ENCODE measurements at regions not wholly inside any gene's neighbourhood (a gene's known extent, or its start where the extent isn't known, plus 50 kb on each side); places are given as distances from the start of the nearest gene placed in this dataset.
"Not testable (repeated sequence)": the region's sequence is repeated elsewhere in the genome, so short reads cannot be mapped to it uniquely, and the experiment has no call there.

- no peak for DNase-seq
Measured at GRCh38 chr3:98705212-98705611, 57.9 kb upstream of the ST3GAL6 start.

- no peak for DNase-seq
Measured at GRCh38 chr3:98705694-98706093, 57.4 kb upstream of the ST3GAL6 start.

GRCh38 chr3:98708681-98709080 lies 54.5 kb upstream of the ST3GAL6 start:
- DNase-seq: not testable (repeated sequence)

GRCh38 chr3:98709441-98709840 lies 53.7 kb upstream of the ST3GAL6 start:
- DNase-seq: no peak

- DNase-seq: no peak
Measured at GRCh38 chr3:98710067-98710659, 53.0 kb upstream of the ST3GAL6 start.

- DNase-seq: no peak
Measured at GRCh38 chr3:98711426-98711825, 51.7 kb upstream of the ST3GAL6 start.

- no peak for DNase-seq
Measured at GRCh38 chr3:98712726-98713125, 50.4 kb upstream of the ST3GAL6 start.

GRCh38 chr3:98713332-98713731 lies 49.8 kb upstream of the ST3GAL6 start:
- not testable (repeated sequence) for DNase-seq

Data from NCI-H226 (cell line).